Natural killer cell (primary cell): ENCODE measurements at regions not wholly inside any gene's neighbourhood (a gene's known extent, or its start where the extent isn't known, plus 50 kb on each side); places are given as distances from the start of the nearest gene placed in this dataset.

Experiments used
- ATAC-seq, 3 donors: fragments of 150-1000 bp in 2 of 3; fragments of 200-7000 bp in 1 of 3; cut with Tn5 transposase; 1 replicate in 1 of 3; 2 replicates in 2 of 3; pipeline ENCODE4 v1.10.0; 2021; ENCODE audit warnings: mild to moderate bottlenecking in 2 of 3, moderate library complexity in 2 of 3
- DNase-seq, 2 donors: peaks; one replicate each; pipeline versions ENCODE4 v3.0.0 to v3.0.0-alpha.2; 2013 to 2021; ENCODE audit warnings: mixed read lengths in 1 of 2
- H3K27ac ChIP-seq: one replicate; pipeline ENCODE4 v1.5.1; 2013; ENCODE audit warnings: mild to moderate bottlenecking, low read length
- H3K27me3 ChIP-seq: one replicate; pipeline ENCODE4 v1.6.1; 2013; ENCODE audit warnings: low read length; ENCODE audit not compliant: control insufficient read depth, insufficient read depth
- H3K36me3 ChIP-seq: one replicate; pipeline ENCODE4 v1.6.1; 2013; ENCODE audit warnings: low read length; ENCODE audit not compliant: control insufficient read depth, insufficient read depth
- H3K4me1 ChIP-seq: one replicate; pipeline ENCODE4 v1.6.1; 2013; ENCODE audit warnings: low read length; ENCODE audit not compliant: control insufficient read depth, insufficient read depth
- H3K4me3 ChIP-seq: one replicate; pipeline ENCODE4 v1.5.1; 2013; ENCODE audit warnings: low read length
- H3K9me3 ChIP-seq: one replicate; pipeline ENCODE4 v1.6.1; 2013; ENCODE audit warnings: low read length; ENCODE audit not compliant: control insufficient read depth, insufficient read depth
- H3K27ac Mint-ChIP-seq, 2 donors: one replicate each; pipeline ENCODE4 v1.8.0; 2022; ENCODE audit warnings: mild to moderate bottlenecking in 2 of 2, mixed read lengths in 2 of 2, moderate library complexity in 1 of 2
- H3K27me3 Mint-ChIP-seq, 2 donors: one replicate each; pipeline ENCODE4 v1.8.0; 2022; ENCODE audit warnings: low read depth in 2 of 2, mixed read lengths in 2 of 2
- H3K36me3 Mint-ChIP-seq: one replicate; pipeline ENCODE4 v1.8.0; 2022; ENCODE audit warnings: mixed read lengths
- H3K4me1 Mint-ChIP-seq, 2 donors: one replicate each; pipeline ENCODE4 v1.8.0; 2022; ENCODE audit warnings: mixed read lengths in 2 of 2
- H3K4me3 Mint-ChIP-seq: one replicate; pipeline ENCODE4 v1.8.0; 2022; ENCODE audit warnings: mild to moderate bottlenecking, moderate library complexity, mixed read lengths
- H3K9me3 Mint-ChIP-seq, 2 donors: one replicate each; pipeline ENCODE4 v1.8.0; 2022; ENCODE audit warnings: mixed read lengths in 2 of 2
- CTCF ChIP-seq: fragments of 200-600 bp; IDR thresholded peaks from one replicate; pipeline ENCODE4 v1.8.0; 2022; ENCODE audit warnings: antibody characterized with exemption
- WGBS: methylation state at CpG from one replicate; pipeline ENCODE4 v1.1.7; 2013; ENCODE audit warnings: missing lambda C conversion rate; ENCODE audit not compliant: insufficient coverage; 5-methylcytosine and 5-hydroxymethylcytosine counted together
- intact Hi-C: fragments of 100-400 bp; cut with micrococcal nuclease; formaldehyde crosslinking; loops from one replicate; pipeline ENCODE4 v1.14.2; 2022

- intact Hi-C loops: no loop called here
- DNase-seq (no peak), ATAC-seq (no peak)
- H3K36me3 Mint-ChIP-seq: no peaks in the 10 kb centered on the region
- no peaks in the 10 kb centered on the region for H3K27me3 ChIP-seq
- WGBS: 95% methylated on average over 2 of the region's 2 CpGs
- H3K36me3 ChIP-seq: no peaks in the 10 kb centered on the region
- H3K27ac Mint-ChIP-seq: no peak overlapping the region
- no peak for TF ChIP-seq CTCF
- no peak overlapping the region for H3K27ac ChIP-seq
- H3K27me3 Mint-ChIP-seq: peaks cover 11 to 14% of the 10 kb centered on the region in 2 donors
- no peaks in the 10 kb centered on the region for H3K4me1 ChIP-seq
- no peak overlapping the region for H3K4me3 Mint-ChIP-seq
- H3K4me1 Mint-ChIP-seq: no peaks in the 10 kb centered on the region
- H3K9me3 ChIP-seq: no peaks in the 10 kb centered on the region
- no peak overlapping the region for H3K4me3 ChIP-seq
- H3K9me3 Mint-ChIP-seq: peaks cover 0 to 4% of the 10 kb centered on the region in 2 donors
Observed at GRCh38 chr15:48029642-48030041, 91.1 kb upstream of the SLC24A5 start.

- Histone ChIP-seq H3K36me3 (no peaks in the 10 kb centered on the region), H3K27me3 (no peaks in the 10 kb centered on the region), H3K4me1 (no peaks in the 10 kb centered on the region), H3K27ac (no peak overlapping the region), H3K4me3 (no peak overlapping the region), H3K9me3 (no peaks in the 10 kb centered on the region)
- no peak overlapping the region for H3K4me3 Mint-ChIP-seq
- intact Hi-C loops: no loop called here
- 100% methylated on average over 1 of the region's 1 CpG for WGBS
- H3K9me3 Mint-ChIP-seq: no peaks in the 10 kb centered on the region
- TF ChIP-seq CTCF: no peak
- ATAC-seq (no peak), DNase-seq (no peak)
- no peaks in the 10 kb centered on the region for H3K4me1 Mint-ChIP-seq
- H3K36me3 Mint-ChIP-seq: no peaks in the 10 kb centered on the region
- peaks cover 8 to 11% of the 10 kb centered on the region in 2 donors for H3K27me3 Mint-ChIP-seq
- H3K27ac Mint-ChIP-seq: no peak overlapping the region
Observed at GRCh38 chr15:48031466-48031865, 89.3 kb upstream of the SLC24A5 start.

- H3K27ac ChIP-seq: no peak overlapping the region
- H3K27ac Mint-ChIP-seq: no peak overlapping the region
- H3K9me3 Mint-ChIP-seq: no peaks in the 10 kb centered on the region
Observed at GRCh38 chr15:48031973-48032372, 88.8 kb upstream of the SLC24A5 start.

More at GRCh38 chr15:48031973-48032372, 88.8 kb upstream of the SLC24A5 start:
- Mint-ChIP-seq H3K36me3 (no peaks in the 10 kb centered on the region), H3K27me3 (peaks cover 6 to 11% of the 10 kb centered on the region in 2 donors), H3K4me1 (no peaks in the 10 kb centered on the region), H3K4me3 (no peak overlapping the region)
- intact Hi-C loops: no loop called here
- Histone ChIP-seq H3K4me3 (no peak overlapping the region), H3K9me3 (no peaks in the 10 kb centered on the region), H3K36me3 (no peaks in the 10 kb centered on the region), H3K4me1 (no peaks in the 10 kb centered on the region), H3K27me3 (no peaks in the 10 kb centered on the region)
- no peak for TF ChIP-seq CTCF
- ATAC-seq (no peak), DNase-seq (no peak)
- WGBS: 49% methylated on average over 4 of the region's 6 CpGs
